Keratinocyte (primary cell): ENCODE measurements at regions not wholly inside any gene's neighbourhood (a gene's known extent, or its start where the extent isn't known, plus 50 kb on each side); places are given as distances from the start of the nearest gene placed in this dataset.

ENCODE experiments used
- DNase-seq: peaks from one replicate; pipeline ENCODE4 v3.0.0-alpha.2; 2011; ENCODE audit warnings: low read depth, missing footprints, low spot score
- FAIRE-seq: peaks from 2 replicates; lab custom pipeline; 2011; peaks lifted over from hg19 to GRCh38; lab: Jason Lieb, UNC
- H2AFZ ChIP-seq: 2 replicates; pipeline ENCODE4 v1.6.0; 2012; ENCODE audit warnings: low read length, control low read depth, inconsistent platforms; ENCODE audit not compliant: control insufficient read depth
- H3K27ac ChIP-seq: 2 replicates; pipeline ENCODE4 v1.5.1; 2011; ENCODE audit warnings: low read length; ENCODE audit not compliant: control insufficient read depth, insufficient read depth
- H3K27me3 ChIP-seq: 3 replicates; pipeline ENCODE4 v1.6.0; 2011; ENCODE audit warnings: low read length; ENCODE audit not compliant: control insufficient read depth, insufficient read depth; ENCODE audit errors: extremely low read depth
- H3K36me3 ChIP-seq, 2 experiments: 2 replicates in 1 of 2; 3 replicates in 1 of 2; pipeline ENCODE4 v1.5.1; 2011; ENCODE audit warnings: low read length in 2 of 2, mild to moderate bottlenecking in 1 of 2; ENCODE audit not compliant: control insufficient read depth in 2 of 2, insufficient read depth in 2 of 2; ENCODE audit errors: extremely low read depth in 1 of 2
- H3K4me1 ChIP-seq: 3 replicates; pipeline ENCODE4 v1.5.1; 2011; ENCODE audit warnings: low read length; ENCODE audit not compliant: control insufficient read depth, insufficient read depth; ENCODE audit errors: extremely low read depth
- H3K4me2 ChIP-seq: 3 replicates; pipeline ENCODE4 v1.6.0; 2011; ENCODE audit warnings: low read depth, low read length; ENCODE audit not compliant: control insufficient read depth, insufficient read depth; ENCODE audit errors: extremely low read depth
- H3K4me3 ChIP-seq, 3 experiments: fragments of 200-600 bp in 1 of 3; sonication (generic) in 1 of 3; 2 replicates in 2 of 3; 3 replicates in 1 of 3; pipeline ENCODE4 v1.5.1; 2011 to 2016; ENCODE audit warnings: low read length in 3 of 3, mild to moderate bottlenecking in 3 of 3, control low read depth in 2 of 3, inconsistent platforms in 1 of 3, low read depth in 1 of 3, mixed read lengths in 1 of 3, mixed run types in 1 of 3, moderate library complexity in 1 of 3; ENCODE audit not compliant: control insufficient read depth in 2 of 3, insufficient read depth in 2 of 3; ENCODE audit errors: extremely low read depth in 1 of 3
- H3K79me2 ChIP-seq: 2 replicates; pipeline ENCODE4 v1.6.0; 2012; ENCODE audit warnings: low read length; ENCODE audit not compliant: control insufficient read depth, insufficient read depth
- H3K9ac ChIP-seq: 3 replicates; pipeline ENCODE4 v1.6.0; 2011; ENCODE audit warnings: low read length; ENCODE audit not compliant: control insufficient read depth, insufficient read depth; ENCODE audit errors: extremely low read depth
- H3K9me1 ChIP-seq: 3 replicates; pipeline ENCODE4 v1.6.0; 2011; ENCODE audit warnings: low read length; ENCODE audit not compliant: control insufficient read depth, insufficient read depth; ENCODE audit errors: extremely low read depth
- H3K9me3 ChIP-seq: 2 replicates; pipeline ENCODE4 v1.5.1; 2012; ENCODE audit warnings: low read depth, low read length; ENCODE audit not compliant: control insufficient read depth
- H4K20me1 ChIP-seq: 3 replicates; pipeline ENCODE4 v1.6.0; 2011; ENCODE audit warnings: low read length; ENCODE audit not compliant: control insufficient read depth, insufficient read depth; ENCODE audit errors: extremely low read depth
- EZH2 ChIP-seq: IDR thresholded peaks from one replicate; pipeline ENCODE4 v1.6.1; 2012; ENCODE audit warnings: inconsistent platforms, mild to moderate bottlenecking, low read length, moderate library complexity
- dilution Hi-C: fragments of 300-500 bp; cut with MboI; formaldehyde crosslinking; loops from one replicate; pipeline ENCODE4 v1.7.0; 2020; ENCODE audit warnings: low sequenced_read_pairs; ENCODE audit not compliant: extremely low pct_ligation_motif_present
- TF ChIP-seq, protein P1 (sequence below), 3 experiments: IDR thresholded peaks in 1 of 3; conservative IDR thresholded peaks in 1 of 3; optimal IDR thresholded peaks in 1 of 3; 2 replicates in 2 of 3; 3 replicates in 1 of 3; pipeline versions ENCODE3 to v1.5.1; 2011; ENCODE audit warnings: low read length in 3 of 3, mild to moderate bottlenecking in 3 of 3, moderate library complexity in 2 of 3, control low read depth in 1 of 3, inconsistent platforms in 1 of 3; ENCODE audit not compliant: insufficient read depth in 2 of 3; ENCODE audit errors: extremely low read depth in 1 of 3

- no peak overlapping the region for H2AFZ ChIP-seq
- DNase-seq (no peak), FAIRE-seq (no peak)
- dilution Hi-C loops: no loop called here
- H3K9me1 ChIP-seq: no peaks in the 10 kb centered on the region
- no peaks in the 10 kb centered on the region for H4K20me1 ChIP-seq
- H3K79me2 ChIP-seq: no peaks in the 10 kb centered on the region
- no peaks in the 10 kb centered on the region for H3K9me3 ChIP-seq
- no peak overlapping the region for H3K27ac ChIP-seq
- no peak overlapping the region for H3K4me2 ChIP-seq
- H3K4me3 ChIP-seq: no peak overlapping the region
- TF ChIP-seq, protein P1, sequence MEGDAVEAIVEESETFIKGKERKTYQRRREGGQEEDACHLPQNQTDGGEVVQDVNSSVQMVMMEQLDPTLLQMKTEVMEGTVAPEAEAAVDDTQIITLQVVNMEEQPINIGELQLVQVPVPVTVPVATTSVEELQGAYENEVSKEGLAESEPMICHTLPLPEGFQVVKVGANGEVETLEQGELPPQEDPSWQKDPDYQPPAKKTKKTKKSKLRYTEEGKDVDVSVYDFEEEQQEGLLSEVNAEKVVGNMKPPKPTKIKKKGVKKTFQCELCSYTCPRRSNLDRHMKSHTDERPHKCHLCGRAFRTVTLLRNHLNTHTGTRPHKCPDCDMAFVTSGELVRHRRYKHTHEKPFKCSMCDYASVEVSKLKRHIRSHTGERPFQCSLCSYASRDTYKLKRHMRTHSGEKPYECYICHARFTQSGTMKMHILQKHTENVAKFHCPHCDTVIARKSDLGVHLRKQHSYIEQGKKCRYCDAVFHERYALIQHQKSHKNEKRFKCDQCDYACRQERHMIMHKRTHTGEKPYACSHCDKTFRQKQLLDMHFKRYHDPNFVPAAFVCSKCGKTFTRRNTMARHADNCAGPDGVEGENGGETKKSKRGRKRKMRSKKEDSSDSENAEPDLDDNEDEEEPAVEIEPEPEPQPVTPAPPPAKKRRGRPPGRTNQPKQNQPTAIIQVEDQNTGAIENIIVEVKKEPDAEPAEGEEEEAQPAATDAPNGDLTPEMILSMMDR (optimal IDR thresholded peaks at IDR 0.05 in 1 of 3, IDR thresholded peaks at IDR 0.05 in 1 of 3, conservative IDR thresholded peaks at IDR 0.05 in 1 of 3; ENCODE audit: extremely low read depth in 1 of 3, insufficient read depth in 2 of 3, low read length in 3 of 3): no peak
- no peak for TF ChIP-seq EZH2
- no peaks in the 10 kb centered on the region for H3K27me3 ChIP-seq
- H3K36me3 ChIP-seq: no peaks in the 10 kb centered on the region
- no peak overlapping the region for H3K9ac ChIP-seq
- H3K4me1 ChIP-seq: peaks cover 5% of the 10 kb centered on the region
Observed at GRCh38 chr10:78251016-78251385, 217.3 kb downstream of the RPS24 start.

DNA sequence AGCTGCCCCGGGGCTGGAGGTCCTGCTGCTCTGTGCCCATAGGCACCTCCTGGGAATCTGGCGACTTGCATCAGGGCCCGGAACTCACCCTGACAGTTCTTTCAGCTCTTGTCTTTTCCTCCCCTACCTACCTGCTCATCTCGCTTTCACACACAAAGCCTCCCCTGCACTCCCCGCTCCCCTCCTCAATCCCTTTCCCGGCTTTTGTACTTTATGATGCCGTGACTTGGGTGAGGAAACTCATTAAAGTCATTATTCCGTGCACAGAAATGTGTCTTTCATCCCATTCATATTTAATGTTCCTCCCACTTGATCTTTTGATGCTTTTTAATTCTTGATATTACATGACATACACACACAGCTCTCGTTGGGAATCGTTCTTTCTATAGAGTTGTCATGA, 218.6 kb downstream of the RPS24 start:
- Histone ChIP-seq H3K27me3 (no peaks in the 10 kb centered on the region), H3K9ac (no peak overlapping the region), H3K9me3 (no peaks in the 10 kb centered on the region), H2AFZ (no peak overlapping the region), H3K9me1 (no peaks in the 10 kb centered on the region), H3K4me2 (no peak overlapping the region), H3K4me1 (peaks cover 10% of the 10 kb centered on the region), H3K4me3 (no peak overlapping the region), H3K27ac (no peak overlapping the region), H4K20me1 (no peaks in the 10 kb centered on the region), H3K79me2 (no peaks in the 10 kb centered on the region), H3K36me3 (no peaks in the 10 kb centered on the region)
- TF ChIP-seq, protein P1 (optimal IDR thresholded peaks at IDR 0.05 in 1 of 3, IDR thresholded peaks at IDR 0.05 in 1 of 3, conservative IDR thresholded peaks at IDR 0.05 in 1 of 3; ENCODE audit: extremely low read depth in 1 of 3, insufficient read depth in 2 of 3, low read length in 3 of 3): no peak
- no peak for TF ChIP-seq EZH2
- FAIRE-seq (no peak), DNase-seq (no peak)
- dilution Hi-C loops: no loop called here
